ENCODE measurements at regions not wholly inside any gene's neighbourhood (a gene's known extent, or its start where the extent isn't known, plus 50 kb on each side); places are given as distances from the start of the nearest gene placed in this dataset.
"Not testable (repeated sequence)": the region's sequence is repeated elsewhere in the genome, so short reads cannot be mapped to it uniquely, and the experiment has no call there.

DNA sequence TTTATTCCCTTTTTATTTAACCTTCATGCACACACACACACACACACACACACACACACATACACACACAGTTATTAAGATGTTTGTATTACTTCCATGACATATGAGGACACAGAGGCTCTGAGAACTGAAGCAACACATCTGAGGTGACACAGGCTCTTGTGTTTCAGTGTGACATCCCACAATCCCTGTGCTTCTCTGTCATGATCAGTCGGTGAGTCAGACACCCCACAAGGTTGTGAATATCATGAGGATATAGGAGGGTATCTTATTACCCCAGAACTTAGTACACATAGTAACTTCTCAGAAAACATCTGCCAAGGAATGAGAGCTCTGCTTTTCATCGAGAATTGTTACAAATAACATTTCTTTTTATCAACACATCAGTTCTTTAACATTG lies 459.3 kb downstream of the PLPP3 start:
- ChIA-PET CTCF (interaction anchor here (0.7 to 0.8 kb wide), 2 partner anchors 9 to 24 kb away, joined by 3 read pairs; no protein-coding TSS in a partner anchor), POLR2A (no interaction called here)
- DNase-seq (ENCODE audit: extremely low spot score): no peak
- TF ChIP-seq, protein P1, sequence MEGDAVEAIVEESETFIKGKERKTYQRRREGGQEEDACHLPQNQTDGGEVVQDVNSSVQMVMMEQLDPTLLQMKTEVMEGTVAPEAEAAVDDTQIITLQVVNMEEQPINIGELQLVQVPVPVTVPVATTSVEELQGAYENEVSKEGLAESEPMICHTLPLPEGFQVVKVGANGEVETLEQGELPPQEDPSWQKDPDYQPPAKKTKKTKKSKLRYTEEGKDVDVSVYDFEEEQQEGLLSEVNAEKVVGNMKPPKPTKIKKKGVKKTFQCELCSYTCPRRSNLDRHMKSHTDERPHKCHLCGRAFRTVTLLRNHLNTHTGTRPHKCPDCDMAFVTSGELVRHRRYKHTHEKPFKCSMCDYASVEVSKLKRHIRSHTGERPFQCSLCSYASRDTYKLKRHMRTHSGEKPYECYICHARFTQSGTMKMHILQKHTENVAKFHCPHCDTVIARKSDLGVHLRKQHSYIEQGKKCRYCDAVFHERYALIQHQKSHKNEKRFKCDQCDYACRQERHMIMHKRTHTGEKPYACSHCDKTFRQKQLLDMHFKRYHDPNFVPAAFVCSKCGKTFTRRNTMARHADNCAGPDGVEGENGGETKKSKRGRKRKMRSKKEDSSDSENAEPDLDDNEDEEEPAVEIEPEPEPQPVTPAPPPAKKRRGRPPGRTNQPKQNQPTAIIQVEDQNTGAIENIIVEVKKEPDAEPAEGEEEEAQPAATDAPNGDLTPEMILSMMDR (IDR thresholded peaks at IDR 0.05; ENCODE audit: control extremely low read depth, extremely low read depth, low read depth, missing control alignments): no peak

DNA sequence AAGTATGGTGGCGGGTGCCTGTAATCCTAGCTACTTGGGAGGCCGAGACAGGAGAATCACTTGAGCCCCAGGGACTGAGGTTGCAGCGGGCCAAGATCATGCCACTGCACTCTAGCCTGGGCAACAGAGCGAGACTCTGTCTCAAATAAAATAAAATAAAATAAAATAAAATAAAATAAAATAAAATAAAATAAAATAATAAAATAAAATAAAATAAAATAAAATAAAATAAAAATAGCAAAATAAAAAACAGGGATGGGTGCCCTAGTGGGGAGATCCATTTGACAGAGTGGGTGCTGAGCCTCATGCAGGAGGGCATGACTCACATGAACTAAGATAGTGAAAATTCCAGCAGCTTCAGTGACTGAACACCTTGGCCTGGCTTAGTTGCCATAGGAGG lies 460.7 kb downstream of the PLPP3 start:
- POLR2A ChIA-PET; DNase-seq (ENCODE audit: extremely low spot score); CTCF ChIA-PET: not testable (repeated sequence)

DNA sequence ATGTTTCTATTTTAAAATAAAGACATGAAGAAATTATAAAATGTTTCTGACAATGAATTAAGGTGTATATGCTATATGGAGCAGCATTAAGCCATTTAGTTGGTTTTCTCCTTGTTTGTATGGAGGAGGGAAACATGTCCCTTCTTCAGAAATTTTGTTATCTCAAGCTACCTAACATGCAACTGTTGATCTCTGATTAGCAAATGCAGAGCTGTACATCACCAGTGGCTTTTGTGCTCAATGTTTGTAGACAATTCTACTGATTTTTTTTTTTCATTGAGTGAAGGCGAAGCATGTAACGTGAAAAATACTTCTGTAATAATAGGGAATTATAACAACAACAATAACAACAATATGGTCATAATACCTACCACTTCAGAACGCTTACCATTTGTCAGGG lies 463.7 kb downstream of the PLPP3 start:
- DNase-seq (ENCODE audit: extremely low spot score): no peak
- TF ChIP-seq, protein P1 (IDR thresholded peaks at IDR 0.05; ENCODE audit: control extremely low read depth, extremely low read depth, low read depth, missing control alignments): no peak
- ChIA-PET CTCF (interaction anchor here (1.1 to 1.2 kb wide), 2 partner anchors 16 to 30 kb away, joined by 3 read pairs; no protein-coding TSS in a partner anchor), POLR2A (no interaction called here)

DNA sequence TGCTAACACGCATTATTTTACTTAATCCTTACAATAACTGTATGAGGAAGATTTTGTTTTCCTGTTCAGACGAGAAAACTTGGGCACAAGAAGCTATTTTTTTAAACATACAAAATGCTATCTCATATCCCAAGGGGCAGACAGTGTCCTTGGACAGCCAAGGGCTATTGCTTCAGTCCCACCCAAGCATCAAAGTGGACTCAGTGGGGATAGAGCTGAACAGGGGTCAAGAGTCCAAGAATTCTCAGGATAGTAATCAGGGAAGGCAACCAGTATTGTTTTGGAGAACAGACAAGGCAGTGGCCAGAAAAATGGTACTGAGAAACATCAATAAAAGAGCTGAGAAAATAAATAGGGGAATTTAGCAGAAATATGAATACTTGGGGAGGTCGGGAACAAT lies 465.7 kb downstream of the PLPP3 start:
- ChIA-PET POLR2A (no interaction called here), CTCF (interaction anchor here (1.1 kb wide), 1 partner anchor 48 kb away, joined by 3 read pairs; no protein-coding TSS in a partner anchor)
- DNase-seq (ENCODE audit: extremely low spot score): no peak
- TF ChIP-seq, protein P1 (IDR thresholded peaks at IDR 0.05; ENCODE audit: control extremely low read depth, extremely low read depth, low read depth, missing control alignments): no peak

DNA sequence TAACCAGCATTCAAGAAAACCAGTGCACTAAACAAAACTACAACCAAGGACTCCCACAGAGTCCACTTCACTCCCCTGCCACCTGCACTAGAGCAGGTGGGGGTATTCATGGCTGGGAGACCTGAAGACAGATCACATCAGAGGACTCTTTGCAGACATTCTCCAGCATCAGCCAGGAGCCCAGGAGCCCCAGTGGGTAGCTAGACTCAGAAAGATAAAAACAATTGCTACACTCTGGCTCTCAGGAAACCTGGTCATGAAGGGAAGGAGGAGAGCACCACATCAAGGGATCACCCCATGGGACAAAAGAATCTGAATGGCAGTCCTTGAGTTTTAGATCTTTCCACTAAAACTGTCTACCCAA lies 472.1 kb downstream of the PLPP3 start:
- ChIA-PET CTCF (no interaction called here), POLR2A (no interaction called here)
- TF ChIP-seq, protein P1 (IDR thresholded peaks at IDR 0.05; ENCODE audit: control extremely low read depth, extremely low read depth, low read depth, missing control alignments): no peak
- no peak for DNase-seq (ENCODE audit: extremely low spot score)

DNA sequence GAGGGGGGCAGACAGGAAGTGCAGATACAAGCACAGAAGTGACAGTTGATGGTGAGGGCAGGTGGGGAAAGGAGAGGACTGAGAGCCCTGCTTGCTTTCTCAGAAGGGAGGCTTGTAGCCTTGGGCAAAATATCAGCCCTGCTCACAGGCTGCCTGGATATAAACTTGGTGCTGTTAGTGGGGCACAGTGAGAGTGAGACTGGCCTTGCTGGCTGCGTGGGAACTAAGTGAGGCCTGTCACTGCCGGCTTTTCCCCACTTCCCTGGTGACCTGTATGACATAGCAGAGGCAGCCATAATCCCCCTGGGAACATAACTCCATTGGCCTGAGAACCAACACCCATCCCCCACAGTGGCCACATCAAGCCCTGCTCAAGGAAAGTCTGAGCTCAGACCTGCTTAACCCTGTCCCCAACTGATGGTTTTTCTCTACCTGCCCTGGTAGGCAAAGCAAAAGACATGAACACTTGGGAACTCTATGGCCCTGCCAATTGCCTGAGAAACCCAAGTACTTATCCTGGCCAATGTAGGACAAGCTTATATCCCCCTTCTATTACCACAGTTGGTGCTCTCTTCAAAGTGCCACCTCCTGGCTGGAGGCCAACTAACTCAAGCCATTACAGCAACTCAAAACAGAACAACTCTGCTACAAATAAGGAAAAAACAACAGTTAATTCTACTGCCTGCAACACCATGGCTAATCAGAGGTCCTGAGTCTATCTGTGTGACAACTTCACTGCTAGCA lies 472.7 kb downstream of the PLPP3 start:
- DNase-seq (ENCODE audit: extremely low spot score): no peak
- ChIA-PET POLR2A (no interaction called here), CTCF (interaction anchor here (1.1 kb wide), 1 partner anchor 10 kb away, joined by 3 read pairs; no protein-coding TSS in a partner anchor)
- TF ChIP-seq, protein P1 (IDR thresholded peaks at IDR 0.05; ENCODE audit: control extremely low read depth, extremely low read depth, low read depth, missing control alignments): no peak

DNA sequence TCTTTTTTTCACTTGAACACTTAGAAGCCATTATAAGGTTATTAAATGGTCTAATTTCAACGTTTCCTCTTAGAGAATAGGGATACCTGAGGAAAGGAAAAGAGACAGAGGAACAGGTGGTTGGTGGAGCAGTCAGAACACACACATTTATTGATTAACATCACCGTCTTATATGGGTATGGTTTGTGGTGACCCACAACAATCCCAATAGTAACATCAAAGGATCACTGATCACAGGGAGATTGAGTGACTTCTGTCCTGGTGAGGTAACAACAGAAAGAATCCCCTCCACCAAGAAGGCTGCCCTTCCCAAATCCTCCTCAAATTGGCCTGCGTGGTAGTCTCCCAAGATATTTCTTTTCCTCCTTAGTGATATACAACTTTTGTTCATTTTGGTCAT lies 474.0 kb downstream of the PLPP3 start:
- ChIA-PET CTCF (interaction anchor here (1.1 kb wide), 1 partner anchor 9 kb away, joined by 3 read pairs; no protein-coding TSS in a partner anchor), POLR2A (no interaction called here)
- no peak for DNase-seq (ENCODE audit: extremely low spot score)
- TF ChIP-seq, protein P1 (IDR thresholded peaks at IDR 0.05; ENCODE audit: control extremely low read depth, extremely low read depth, low read depth, missing control alignments): no peak

Data from GM10248 (cell line).